GM12878 (cell line): ENCODE measurements at regions not wholly inside any gene's neighbourhood (a gene's known extent, or its start where the extent isn't known, plus 50 kb on each side); places are given as distances from the start of the nearest gene placed in this dataset.
"Not testable (repeated sequence)": the region's sequence is repeated elsewhere in the genome, so short reads cannot be mapped to it uniquely, and the experiment has no call there.

ENCODE experiments used
- ATAC-seq: fragments of 200-7000 bp; cut with Tn5 transposase; 3 replicates; pipeline ENCODE4 v1.9.1; 2020; ENCODE audit warnings: mild to moderate bottlenecking, moderate library complexity
- BruUV-seq: library from RNA; stranded (reverse); fragments of 400-500 nt; replicated peaks from 2 replicates; lab custom pipeline; 2021; lab: Mats Ljungman, UMichigan
- CTCF ChIA-PET: fragments of 300-600 bp; sonication (Branson Sonifier 250); formaldehyde crosslinking; extraction: SDS; loops from one replicate; lab custom pipeline; 2021; ENCODE audit warnings: inconsistent platforms; lab: Yijun Ruan, JAX
- POLR2A ChIA-PET: fragments of 350-600 bp; formaldehyde crosslinking; extraction: SDS; loops from one replicate; lab custom pipeline; 2021; ENCODE audit warnings: inconsistent platforms; lab: Charles Lee
- RAD21 ChIA-PET: fragments of 300-600 bp; sonication (Branson Sonifier 250); formaldehyde crosslinking; loops from one replicate; lab custom pipeline; 2023; ENCODE audit warnings: antibody characterized with exemption; ENCODE audit not compliant: unreplicated experiment; lab: Charles Lee
- SMC1A ChIA-PET: fragments of 300-600 bp; sonication (Branson Sonifier 250); formaldehyde crosslinking; loops from one replicate; lab custom pipeline; 2023; ENCODE audit not compliant: unreplicated experiment, uncharacterized antibody; lab: Charles Lee
- DNase-seq: peaks from one replicate; pipeline ENCODE4 v3.0.0-alpha.2; 2011; ENCODE audit warnings: low read depth, low spot score
- FAIRE-seq: peaks from 3 replicates; lab custom pipeline; 2011; peaks lifted over from hg19 to GRCh38; lab: Jason Lieb, UNC
- H2AFZ ChIP-seq: 2 replicates; pipeline ENCODE4 v1.6.0; 2011; ENCODE audit warnings: low read depth, low read length, control low read depth; ENCODE audit not compliant: control insufficient read depth
- H3K27ac ChIP-seq: 2 replicates; pipeline ENCODE4 v1.5.1; 2011; ENCODE audit warnings: control low read depth; ENCODE audit not compliant: control insufficient read depth, insufficient read depth
- H3K27me3 ChIP-seq, 2 experiments: replicated peaks in 1 of 2; 2 replicates each; pipeline versions ENCODE4 v1.6.0 to v1.6.1; 2011; ENCODE audit warnings: low read length in 1 of 2; ENCODE audit not compliant: control insufficient read depth in 2 of 2, insufficient read depth in 2 of 2
- H3K36me3 ChIP-seq, 2 experiments: 2 replicates each; pipeline ENCODE4 v1.5.1; 2011; ENCODE audit warnings: low read length in 1 of 2; ENCODE audit not compliant: control insufficient read depth in 2 of 2, insufficient read depth in 2 of 2
- H3K4me1 ChIP-seq: 2 replicates; pipeline ENCODE4 v1.6.1; 2011; ENCODE audit warnings: mild to moderate bottlenecking, low read length, moderate library complexity, mixed read lengths; ENCODE audit not compliant: control insufficient read depth, insufficient read depth
- H3K4me2 ChIP-seq: 2 replicates; pipeline ENCODE4 v1.6.0; 2011; ENCODE audit warnings: control low read depth; ENCODE audit not compliant: control insufficient read depth, insufficient read depth
- H3K4me3 ChIP-seq: fragments of 200-600 bp; sonication (generic); 2 replicates; pipeline ENCODE4 v1.5.1; 2016
- H3K79me2 ChIP-seq: 2 replicates; pipeline ENCODE4 v1.6.0; 2011; ENCODE audit warnings: low read length; ENCODE audit not compliant: control insufficient read depth, insufficient read depth
- H3K9ac ChIP-seq: 2 replicates; pipeline ENCODE4 v1.8.0; 2011; ENCODE audit warnings: low read length, control low read depth, mixed read lengths; ENCODE audit not compliant: control insufficient read depth, insufficient read depth
- H3K9me3 ChIP-seq: replicated peaks from 3 replicates; pipeline ENCODE4 v1.5.1; 2011; ENCODE audit warnings: mild to moderate bottlenecking, low read length; ENCODE audit not compliant: control insufficient read depth, insufficient read depth
- H4K20me1 ChIP-seq: 2 replicates; pipeline ENCODE4 v1.6.0; 2011; ENCODE audit not compliant: control insufficient read depth, insufficient read depth
- CHD1 ChIP-seq: IDR thresholded peaks from 2 replicates; pipeline ENCODE4 v1.6.1; 2012; ENCODE audit warnings: low read depth, low read length, improper control_type of control experiment
- EGR1 ChIP-seq, 2 experiments: IDR thresholded peaks; 1 replicate in 1 of 2; 2 replicates in 1 of 2; pipeline ENCODE4 v1.6.1; 2011 to 2012; ENCODE audit warnings: low read depth in 2 of 2, low read length in 2 of 2, borderline replicate concordance in 1 of 2, mild to moderate bottlenecking in 1 of 2, moderate library complexity in 1 of 2
- EP300 ChIP-seq, 2 experiments: fragments of 150-350 bp in 1 of 2; IDR thresholded peaks; 2 replicates each; pipeline ENCODE4 v1.6.1; 2011 to 2012; ENCODE audit warnings: low read depth in 2 of 2, low read length in 2 of 2, borderline replicate concordance in 1 of 2, improper control_type of control experiment in 1 of 2, inconsistent platforms in 1 of 2; ENCODE audit not compliant: control insufficient read depth in 1 of 2
- EZH2 ChIP-seq: IDR thresholded peaks from 2 replicates; pipeline ENCODE4 v1.6.1; 2012; ENCODE audit warnings: low read depth, mild to moderate bottlenecking, control low read depth, inconsistent platforms, low read length, borderline replicate concordance; ENCODE audit not compliant: control insufficient read depth
- IKZF2 ChIP-seq, 2 experiments: fragments of 450-650 bp; IDR thresholded peaks; 2 replicates each; pipeline ENCODE4 v1.6.1; 2017; ENCODE audit warnings: mild to moderate bottlenecking in 2 of 2, moderate library complexity in 2 of 2
- MXI1 ChIP-seq: fragments of 150-350 bp; IDR thresholded peaks from 2 replicates; pipeline ENCODE4 v1.6.1; 2011; ENCODE audit warnings: low read depth, mild to moderate bottlenecking, inconsistent platforms, low read length, improper control_type of control experiment
- NBN ChIP-seq: fragments of 450-650 bp; IDR thresholded peaks from 2 replicates; pipeline ENCODE4 v1.6.1; 2016
- POLR2A ChIP-seq: IDR thresholded peaks from 2 replicates; pipeline ENCODE4 v1.6.1; 2011; ENCODE audit warnings: low read depth, mild to moderate bottlenecking, low read length
- RB1 ChIP-seq: fragments of 450-650 bp; formaldehyde crosslinking; IDR thresholded peaks from 2 replicates; pipeline ENCODE4 v1.6.1; 2017; ENCODE audit warnings: mild to moderate bottlenecking, borderline replicate concordance
- TCF7 ChIP-seq: IDR thresholded peaks from 2 replicates; pipeline ENCODE4 v1.6.1; 2014; ENCODE audit warnings: antibody characterized with exemption, borderline replicate concordance
- ZNF207 ChIP-seq: fragments of 450-650 bp; IDR thresholded peaks from 2 replicates; pipeline ENCODE4 v1.6.1; 2014; ENCODE audit warnings: antibody characterized with exemption, mild to moderate bottlenecking, borderline replicate concordance
- WGBS: methylation state at CpG from one replicate; pipeline ENCODE4 v1.1.6; 2016; ENCODE audit warnings: low lambda C conversion rate; ENCODE audit not compliant: insufficient replicate concordance, insufficient coverage; ENCODE audit errors: missing lambda C conversion rate; 5-methylcytosine and 5-hydroxymethylcytosine counted together
- in situ Hi-C: fragments of 300-500 bp; cut with MboI; formaldehyde crosslinking; loops from 9 replicates; pipeline ENCODE4 v1.14.3; 2018; ENCODE audit warnings: mixed read lengths
- intact Hi-C: fragments of 100-400 bp; cut with micrococcal nuclease; formaldehyde crosslinking; loops from one replicate; pipeline ENCODE4 v1.14.2; 2022; ENCODE audit not compliant: unreplicated experiment
- TF ChIP-seq, protein P1 (sequence below): fragments of 150-350 bp; IDR thresholded peaks from 2 replicates; pipeline ENCODE4 v1.6.1; 2016; ENCODE audit warnings: low read depth, low read length

GRCh38 chr2:111523009-111523408 is 361.0 kb downstream of the ANAPC1 start:
- WGBS: 39% methylated on average over 12 of the region's 12 CpGs
- intact Hi-C loops (no loop called here), in situ Hi-C loops (no loop called here)
- Histone ChIP-seq H3K36me3 (no peaks in the 10 kb centered on the region), H4K20me1 (no peaks in the 10 kb centered on the region), H3K27me3 (peaks cover 2 to 8% of the 10 kb centered on the region in 2 experiments), H3K4me3 (no peak overlapping the region), H3K4me1 (no peaks in the 10 kb centered on the region), H2AFZ (no peak overlapping the region), H3K9ac (no peak overlapping the region), H3K79me2 (no peaks in the 10 kb centered on the region), H3K27ac (no peak overlapping the region), H3K4me2 (no peak overlapping the region), H3K9me3 (no peaks in the 10 kb centered on the region)
- BruUV-seq: no TSS peak
- ATAC-seq (no peak), DNase-seq (no peak), FAIRE-seq (no peak)
- no peak for TF ChIP-seq POLR2A
- TF ChIP-seq EGR1 (IDR thresholded peaks at IDR 0.05; ENCODE audit: borderline replicate concordance in 1 of 2, low read depth in 2 of 2, low read length in 2 of 2): no peak
- no peak for TF ChIP-seq CHD1
- TF ChIP-seq ZNF207: no peak
- TF ChIP-seq, protein P1, sequence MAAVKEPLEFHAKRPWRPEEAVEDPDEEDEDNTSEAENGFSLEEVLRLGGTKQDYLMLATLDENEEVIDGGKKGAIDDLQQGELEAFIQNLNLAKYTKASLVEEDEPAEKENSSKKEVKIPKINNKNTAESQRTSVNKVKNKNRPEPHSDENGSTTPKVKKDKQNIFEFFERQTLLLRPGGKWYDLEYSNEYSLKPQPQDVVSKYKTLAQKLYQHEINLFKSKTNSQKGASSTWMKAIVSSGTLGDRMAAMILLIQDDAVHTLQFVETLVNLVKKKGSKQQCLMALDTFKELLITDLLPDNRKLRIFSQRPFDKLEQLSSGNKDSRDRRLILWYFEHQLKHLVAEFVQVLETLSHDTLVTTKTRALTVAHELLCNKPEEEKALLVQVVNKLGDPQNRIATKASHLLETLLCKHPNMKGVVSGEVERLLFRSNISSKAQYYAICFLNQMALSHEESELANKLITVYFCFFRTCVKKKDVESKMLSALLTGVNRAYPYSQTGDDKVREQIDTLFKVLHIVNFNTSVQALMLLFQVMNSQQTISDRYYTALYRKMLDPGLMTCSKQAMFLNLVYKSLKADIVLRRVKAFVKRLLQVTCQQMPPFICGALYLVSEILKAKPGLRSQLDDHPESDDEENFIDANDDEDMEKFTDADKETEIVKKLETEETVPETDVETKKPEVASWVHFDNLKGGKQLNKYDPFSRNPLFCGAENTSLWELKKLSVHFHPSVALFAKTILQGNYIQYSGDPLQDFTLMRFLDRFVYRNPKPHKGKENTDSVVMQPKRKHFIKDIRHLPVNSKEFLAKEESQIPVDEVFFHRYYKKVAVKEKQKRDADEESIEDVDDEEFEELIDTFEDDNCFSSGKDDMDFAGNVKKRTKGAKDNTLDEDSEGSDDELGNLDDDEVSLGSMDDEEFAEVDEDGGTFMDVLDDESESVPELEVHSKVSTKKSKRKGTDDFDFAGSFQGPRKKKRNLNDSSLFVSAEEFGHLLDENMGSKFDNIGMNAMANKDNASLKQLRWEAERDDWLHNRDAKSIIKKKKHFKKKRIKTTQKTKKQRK: no peak
- TF ChIP-seq EP300 (IDR thresholded peaks at IDR 0.05; ENCODE audit: borderline replicate concordance in 1 of 2, control insufficient read depth in 1 of 2, low read depth in 2 of 2, low read length in 2 of 2): no peak
- TF ChIP-seq NBN: no peak
- no peak for TF ChIP-seq IKZF2 (IDR thresholded peaks at IDR 0.05)
- no peak for TF ChIP-seq EZH2
- TF ChIP-seq RB1: no peak
- TF ChIP-seq TCF7: no peak
- TF ChIP-seq MXI1: no peak
- POLR2A ChIA-PET: no interaction called here
- RAD21 ChIA-PET: no interaction called here
- SMC1A ChIA-PET: no interaction called here
- CTCF ChIA-PET: no interaction called here

DNA sequence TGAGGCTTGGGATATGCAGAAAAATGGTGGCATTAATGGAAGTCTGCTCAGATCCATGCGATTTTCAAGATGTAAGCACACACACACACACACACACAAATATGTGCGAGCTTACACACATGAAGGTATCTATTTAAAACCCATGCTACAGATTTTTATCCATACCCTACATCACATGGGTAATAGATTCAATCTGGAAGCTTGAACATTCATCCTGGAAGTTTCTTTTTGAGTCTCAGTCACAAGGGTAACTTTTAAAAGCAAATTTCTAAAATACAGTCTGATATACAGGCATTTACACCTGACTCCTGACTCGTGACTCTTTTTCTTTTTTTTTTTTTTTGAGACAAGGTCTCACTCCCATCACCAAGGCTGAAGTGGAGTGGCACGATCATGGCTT is 359.0 kb downstream of the ANAPC1 start:
- H3K9me3 ChIP-seq, CTCF ChIA-PET, H2AFZ ChIP-seq, H3K27me3 ChIP-seq, H3K36me3 ChIP-seq, in situ Hi-C loops, H3K79me2 ChIP-seq, H3K4me1 ChIP-seq, SMC1A ChIA-PET, H3K27ac ChIP-seq, H4K20me1 ChIP-seq, POLR2A ChIA-PET, FAIRE-seq, H3K4me3 ChIP-seq, DNase-seq, H3K4me2 ChIP-seq, H3K9ac ChIP-seq, BruUV-seq, ATAC-seq, intact Hi-C loops: not testable (repeated sequence)
- RAD21 ChIA-PET: interaction anchor here (0.5 kb wide), 1 partner anchor 1373 kb away, joined by 3 read pairs; no protein-coding TSS in a partner anchor
- WGBS: 0% methylated on average over 2 of the region's 4 CpGs
